Omental fat pad (tissue), 3 donors: ENCODE measurements at regions not wholly inside any gene's neighbourhood (a gene's known extent, or its start where the extent isn't known, plus 50 kb on each side); places are given as distances from the start of the nearest gene placed in this dataset.

ENCODE experiments used
- ATAC-seq: fragments of 150-250 bp; one replicate; pipeline ENCODE4 v1.9.1; 2016; ENCODE audit warnings: mild to moderate bottlenecking, moderate library complexity; ENCODE audit not compliant: low FRiP score
- DNase-seq: peaks from one replicate; pipeline ENCODE4 v3.0.0-alpha.2; 2019; ENCODE audit warnings: low spot score
- CTCF ChIP-seq, 3 donors: fragments of 450-650 bp; IDR thresholded peaks; one replicate each; pipeline ENCODE4 v1.5.1; 2016 to 2017; ENCODE audit warnings: antibody characterized with exemption in 3 of 3, mild to moderate bottlenecking in 3 of 3, moderate library complexity in 2 of 3

GRCh38 chr9:111107141-111107540 lies 68.9 kb upstream of the LPAR1 start:
- no peak for TF ChIP-seq CTCF (IDR thresholded peaks at IDR 0.05)
- no peak for ATAC-seq
- DNase-seq, result no peak

- no peak for ATAC-seq
- no peak for TF ChIP-seq CTCF (IDR thresholded peaks at IDR 0.05)
- DNase-seq, result no peak
Observed at GRCh38 chr9:111106202-111106601, 67.9 kb upstream of the LPAR1 start.

- ATAC-seq (no peak), DNase-seq (no peak)
- no peak for TF ChIP-seq CTCF (IDR thresholded peaks at IDR 0.05)
Observed at GRCh38 chr9:111102793-111103464, 64.7 kb upstream of the LPAR1 start.

GRCh38 chr9:111099199-111100008 lies 61.1 kb upstream of the LPAR1 start:
- no peak for ATAC-seq
- no peak for DNase-seq
- TF ChIP-seq CTCF (IDR thresholded peaks at IDR 0.05), result no peak

- ATAC-seq, result no peak
- TF ChIP-seq CTCF (IDR thresholded peaks at IDR 0.05), result no peak
- DNase-seq, result no peak
Observed at GRCh38 chr9:111098093-111098492, 59.8 kb upstream of the LPAR1 start.

GRCh38 chr9:111096051-111096450 lies 57.8 kb upstream of the LPAR1 start:
- DNase-seq, result no peak
- no peak for TF ChIP-seq CTCF (IDR thresholded peaks at IDR 0.05)
- ATAC-seq, result no peak

GRCh38 chr9:111095441-111095840 lies 57.2 kb upstream of the LPAR1 start:
- ATAC-seq, result no peak
- DNase-seq, result no peak
- TF ChIP-seq CTCF (IDR thresholded peaks at IDR 0.05), result no peak
